ENCODE measurements at regions not wholly inside any gene's neighbourhood (a gene's known extent, or its start where the extent isn't known, plus 50 kb on each side); places are given as distances from the start of the nearest gene placed in this dataset.

DNA sequence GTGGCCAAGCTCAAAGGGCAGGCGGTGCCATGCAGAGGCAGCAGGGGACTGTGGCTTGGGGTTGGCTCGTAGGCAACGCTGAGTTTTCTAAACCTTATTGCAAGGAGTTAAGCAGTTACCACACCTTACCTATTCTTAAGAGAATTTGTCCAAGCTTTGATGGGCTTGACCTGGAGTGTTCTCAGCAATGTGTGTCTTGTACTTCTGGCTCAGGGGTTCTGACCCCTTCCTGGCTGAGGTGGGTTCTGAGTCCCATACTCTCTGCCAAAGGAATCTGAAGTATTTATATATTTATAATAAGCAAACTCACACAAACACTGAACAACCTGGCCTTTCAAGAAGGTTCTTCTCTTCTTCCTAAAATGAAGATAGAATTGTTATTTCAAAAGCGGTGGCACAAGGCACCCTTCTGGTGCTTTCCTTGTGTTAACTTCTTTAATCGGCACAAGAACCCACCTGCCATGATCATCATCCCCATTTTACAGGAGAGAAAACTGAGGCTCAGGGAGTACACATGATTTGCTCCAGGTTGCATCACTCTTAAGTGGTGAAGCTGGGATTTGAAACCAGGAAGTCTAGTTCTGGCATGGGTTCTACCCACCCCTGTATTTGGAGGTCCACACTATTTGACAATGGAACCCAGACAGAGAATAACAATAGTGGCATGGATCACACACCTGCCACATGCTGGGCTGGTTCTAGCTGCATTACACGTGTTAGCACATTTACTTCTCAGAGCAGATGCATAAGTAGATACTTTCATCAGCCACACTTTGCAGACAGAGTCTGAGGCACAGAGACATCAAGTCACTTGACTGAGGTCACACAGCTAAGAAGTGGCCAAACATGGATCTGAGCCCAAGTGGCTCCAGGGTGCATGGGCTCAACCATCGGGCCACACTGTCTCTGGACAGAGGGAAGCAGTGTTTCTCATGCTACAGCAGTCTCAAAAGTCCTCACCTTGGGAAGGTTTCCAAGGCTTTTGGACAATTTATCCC lies 224.0 kb downstream of the AACS start:
- CTCF ChIA-PET (ENCODE audit: partially characterized antibody), result interaction anchor here (1.2 kb wide), 1 partner anchor 41 kb away, joined by 3 read pairs; no protein-coding TSS in a partner anchor
- Histone ChIP-seq H4K20me1 (replicated peaks in 1 of 2; ENCODE audit: control insufficient read depth in 1 of 2, insufficient read depth in 2 of 2, low read length in 2 of 2) (peaks cover 4 to 8% of the 10 kb centered on the region in 2 experiments), H2AFZ (ENCODE audit: low read length) (no peak overlapping the region), H3K14ac (ENCODE audit: insufficient read length) (no peak overlapping the region), H3K79me1 (ENCODE audit: low read depth, low read length) (peaks cover 8% of the 10 kb centered on the region; the same call in 1 of the 2 replicates), H3K4me3 (ENCODE audit: extremely low read depth in 1 of 4, insufficient read depth in 2 of 4, low read depth in 3 of 4, low read length in 4 of 4) (no peak overlapping the region), H2BK20ac (ENCODE audit: low read length) (no peak overlapping the region), H4K8ac (ENCODE audit: extremely low read depth, insufficient read depth, low read length) (no peak overlapping the region), H3K18ac (ENCODE audit: extremely low read depth, low read length) (no peak overlapping the region), H3K23ac (ENCODE audit: insufficient read length) (no peak overlapping the region), H4K91ac (replicated peaks; ENCODE audit: insufficient read length, low read length) (no peak overlapping the region), H3K9me3 (ENCODE audit: insufficient read depth in 2 of 2, low read depth in 1 of 2, low read length in 1 of 2) (no peaks in the 10 kb centered on the region), H4K5ac (ENCODE audit: insufficient read length, low read depth, low read length) (no peak overlapping the region), H3K79me2 (ENCODE audit: control insufficient read depth in 1 of 2, insufficient read depth in 2 of 2, low read length in 2 of 2) (peaks cover 0 to 15% of the 10 kb centered on the region in 2 experiments; a peak in 2 of 4 replicates), H3K36me3 (ENCODE audit: control insufficient read depth in 2 of 4, insufficient read depth in 4 of 4, low read length in 3 of 4) (no peaks in the 10 kb centered on the region), H3K23me2 (ENCODE audit: low read depth, low read length) (no peaks in the 10 kb centered on the region), H3K4me2 (ENCODE audit: insufficient read depth in 1 of 2, low read depth in 2 of 2, low read length in 2 of 2) (no peak overlapping the region), H3K56ac (replicated peaks; ENCODE audit: insufficient read length, low read depth, low read length) (no peak overlapping the region), H3K9ac (replicated peaks in 1 of 4; ENCODE audit: extremely low read depth in 1 of 4, low read depth in 3 of 4, low read length in 3 of 4) (no peak overlapping the region), H3K4ac (replicated peaks; ENCODE audit: insufficient read length, low read depth, low read length) (no peak overlapping the region), H2BK15ac (ENCODE audit: low read length) (no peak overlapping the region), H3K4me1 (replicated peaks in 1 of 4; ENCODE audit: control insufficient read depth in 3 of 4, insufficient read depth in 4 of 4, low read length in 3 of 4) (peaks cover 0 to 8% (median 2%) of the 10 kb centered on the region in 4 experiments; a peak in 4 of 7 replicates), H3K27ac (ENCODE audit: low read depth, low read length) (no peak overlapping the region), H2BK12ac (ENCODE audit: low read depth, low read length) (no peak overlapping the region), H2BK5ac (ENCODE audit: low read depth, low read length) (no peak overlapping the region), H2AK5ac (ENCODE audit: low read depth, low read length) (no peak overlapping the region), H2BK120ac (replicated peaks; ENCODE audit: low read depth, low read length) (no peak overlapping the region), H3K27me3 (replicated peaks in 1 of 4; ENCODE audit: control insufficient read depth in 3 of 4, extremely low read depth in 1 of 4, insufficient read depth in 3 of 4, low read length in 3 of 4) (no peaks in the 10 kb centered on the region)
- TF ChIP-seq HDAC2 (IDR thresholded peaks at IDR 0.05; ENCODE audit: borderline replicate concordance in 1 of 2, low read depth in 2 of 2, low read length in 2 of 2) (no peak), KDM1A (IDR thresholded peaks at IDR 0.05; ENCODE audit: borderline replicate concordance, low read length) (peak; percentile 70; the same call in 1 of the 2 replicates)
- DNase-seq (ENCODE audit: low read depth in 1 of 2, low spot score in 2 of 2) (no peak), FAIRE-seq (no peak)
- POLR2A ChIA-PET (ENCODE audit: partially characterized antibody), result interaction anchor here (1.0 to 1.2 kb wide), 2 partner anchors 8 to 9 kb away, joined by 3 read pairs; no protein-coding TSS in a partner anchor
- 85% methylated on average over 7 of the region's 7 CpGs; no CpG with 5 or more reads in 1 of the 2 experiments for WGBS, 2 experiments (ENCODE audit: extremely low coverage in 1 of 2, insufficient coverage in 1 of 2, insufficient read length in 1 of 2, insufficient replicate concordance in 2 of 2, low coverage in 1 of 2, low lambda C conversion rate in 2 of 2, missing lambda C conversion rate in 1 of 2)
